CD4-positive, CD25-positive, alpha-beta regulatory T cell (primary cell): ENCODE measurements at regions not wholly inside any gene's neighbourhood (a gene's known extent, or its start where the extent isn't known, plus 50 kb on each side); places are given as distances from the start of the nearest gene placed in this dataset.

ENCODE experiments used
- ATAC-seq, 2 donors: fragments of 150-1000 bp; cut with Tn5 transposase; one replicate each; pipeline ENCODE4 v1.10.0; 2021; ENCODE audit warnings: low read depth in 2 of 2, moderate number of reproducible peaks in 2 of 2, moderate library complexity in 1 of 2
- DNase-seq, 3 donors: peaks; one replicate each; pipeline versions ENCODE4 v3.0.0 to v3.0.0-alpha.2; 2012 to 2022; ENCODE audit warnings: mixed read lengths in 1 of 3
- H3K27ac ChIP-seq: one replicate; pipeline ENCODE4 v1.7.0; 2013; ENCODE audit warnings: mild to moderate bottlenecking, low read length; ENCODE audit not compliant: insufficient read depth, poor library complexity, severe bottlenecking
- H3K27me3 ChIP-seq: one replicate; pipeline ENCODE4 v1.7.0; 2013; ENCODE audit warnings: low read length; ENCODE audit not compliant: control insufficient read depth, insufficient read depth
- H3K36me3 ChIP-seq: one replicate; pipeline ENCODE4 v1.7.0; 2013; ENCODE audit warnings: mild to moderate bottlenecking, low read length, moderate library complexity; ENCODE audit not compliant: control insufficient read depth, insufficient read depth
- H3K4me1 ChIP-seq: 2 replicates; pipeline ENCODE4 v1.7.0; 2013; ENCODE audit warnings: mild to moderate bottlenecking, low read length; ENCODE audit not compliant: insufficient read depth, control insufficient read depth, poor library complexity, severe bottlenecking
- H3K4me3 ChIP-seq: one replicate; pipeline ENCODE4 v1.7.0; 2013; ENCODE audit warnings: low read depth, mild to moderate bottlenecking, low read length, moderate library complexity
- H3K9me3 ChIP-seq, 2 experiments: 1 replicate in 1 of 2; 2 replicates in 1 of 2; pipeline ENCODE4 v1.7.0; 2013; ENCODE audit warnings: low read length in 2 of 2, mild to moderate bottlenecking in 1 of 2, moderate library complexity in 1 of 2; ENCODE audit not compliant: control insufficient read depth in 2 of 2
- H3K27ac Mint-ChIP-seq, 3 donors: one replicate each; pipeline ENCODE4 v1.8.0; 2020 to 2022; ENCODE audit warnings: mild to moderate bottlenecking in 3 of 3, mixed read lengths in 3 of 3, moderate library complexity in 2 of 3
- H3K27me3 Mint-ChIP-seq: one replicate; pipeline ENCODE4 v1.8.0; 2022; ENCODE audit warnings: mild to moderate bottlenecking, mixed read lengths
- H3K36me3 Mint-ChIP-seq: one replicate; pipeline ENCODE4 v1.8.0; 2020; ENCODE audit warnings: mixed read lengths
- H3K4me1 Mint-ChIP-seq, 4 donors: one replicate each; pipeline ENCODE4 v1.8.0; 2020 to 2022; ENCODE audit warnings: mixed read lengths in 4 of 4, mild to moderate bottlenecking in 1 of 4
- H3K4me3 Mint-ChIP-seq, 4 donors: one replicate each; pipeline ENCODE4 v1.8.0; 2020 to 2022; ENCODE audit warnings: mild to moderate bottlenecking in 4 of 4, mixed read lengths in 4 of 4, moderate library complexity in 3 of 4
- H3K9me3 Mint-ChIP-seq, 7 donors: one replicate each; pipeline ENCODE4 v1.8.0; 2020 to 2022; ENCODE audit warnings: mixed read lengths in 7 of 7, mild to moderate bottlenecking in 3 of 7, moderate library complexity in 2 of 7

DNA sequence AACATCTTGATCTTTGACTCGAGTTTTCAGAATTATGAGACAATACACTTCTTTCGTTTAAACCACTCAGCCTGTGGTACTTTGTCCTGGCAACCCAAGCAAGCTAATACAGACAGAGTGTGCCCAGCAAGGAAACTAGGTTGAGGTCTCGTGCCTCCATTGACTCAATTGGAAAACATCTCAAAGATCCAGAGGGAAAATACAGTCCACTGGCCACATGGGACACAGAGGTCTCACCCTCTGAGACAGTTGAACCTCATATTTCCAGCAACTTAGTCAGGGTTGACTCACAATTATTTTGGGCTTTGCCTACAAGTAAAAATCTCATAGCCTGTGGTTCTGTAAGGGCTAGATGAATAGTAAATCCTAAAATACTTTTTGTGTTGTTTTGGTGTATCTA lies 631.5 kb downstream of the MTRR start:
- no peaks in the 10 kb centered on the region for H3K27me3 Mint-ChIP-seq
- no peaks in the 10 kb centered on the region for H3K4me1 ChIP-seq
- no peaks in the 10 kb centered on the region for H3K27me3 ChIP-seq
- H3K4me1 Mint-ChIP-seq: no peaks in the 10 kb centered on the region
- ATAC-seq: no peak
- no peaks in the 10 kb centered on the region for H3K36me3 ChIP-seq
- no peak overlapping the region for H3K27ac Mint-ChIP-seq
- H3K9me3 ChIP-seq: peaks cover 0 to 2% of the 10 kb centered on the region in 2 experiments
- no peak overlapping the region for H3K27ac ChIP-seq
- no peaks in the 10 kb centered on the region for H3K36me3 Mint-ChIP-seq
- no peak overlapping the region for H3K4me3 Mint-ChIP-seq
- no peak for DNase-seq
- H3K9me3 Mint-ChIP-seq: peaks cover 4 to 32% (median 7%) of the 10 kb centered on the region in 7 donors
- no peak overlapping the region for H3K4me3 ChIP-seq

DNA sequence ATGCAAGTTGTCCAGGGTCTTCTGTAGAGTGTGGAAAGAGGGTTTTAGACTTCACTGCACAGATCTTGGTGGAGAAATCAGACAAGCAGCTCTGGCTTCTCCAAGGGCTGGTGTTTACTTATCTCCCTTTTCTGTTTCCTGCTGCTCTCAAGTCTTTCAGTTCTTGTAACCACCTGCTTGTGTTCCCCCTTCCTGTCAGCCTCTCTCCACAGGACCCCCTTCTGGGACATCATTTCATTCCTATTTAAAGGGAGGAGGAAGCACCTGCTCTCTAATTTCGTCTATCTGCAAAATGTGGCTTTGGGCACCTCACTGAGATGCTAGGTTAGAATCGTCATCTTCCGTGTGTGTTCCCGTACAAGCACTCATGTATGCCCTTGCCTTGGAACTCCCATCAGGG lies 636.2 kb downstream of the MTRR start:
- H3K4me3 ChIP-seq: no peak overlapping the region
- Mint-ChIP-seq H3K36me3 (no peaks in the 10 kb centered on the region), H3K27ac (no peak overlapping the region), H3K4me1 (no peaks in the 10 kb centered on the region), H3K27me3 (no peaks in the 10 kb centered on the region), H3K4me3 (no peak overlapping the region), H3K9me3 (peaks cover 0 to 7% (median 2%) of the 10 kb centered on the region in 7 donors)
- H3K4me1 ChIP-seq: no peaks in the 10 kb centered on the region
- ATAC-seq (no peak), DNase-seq (no peak)
- no peaks in the 10 kb centered on the region for H3K36me3 ChIP-seq
- no peaks in the 10 kb centered on the region for H3K9me3 ChIP-seq
- H3K27ac ChIP-seq: no peak overlapping the region
- H3K27me3 ChIP-seq: no peaks in the 10 kb centered on the region

DNA sequence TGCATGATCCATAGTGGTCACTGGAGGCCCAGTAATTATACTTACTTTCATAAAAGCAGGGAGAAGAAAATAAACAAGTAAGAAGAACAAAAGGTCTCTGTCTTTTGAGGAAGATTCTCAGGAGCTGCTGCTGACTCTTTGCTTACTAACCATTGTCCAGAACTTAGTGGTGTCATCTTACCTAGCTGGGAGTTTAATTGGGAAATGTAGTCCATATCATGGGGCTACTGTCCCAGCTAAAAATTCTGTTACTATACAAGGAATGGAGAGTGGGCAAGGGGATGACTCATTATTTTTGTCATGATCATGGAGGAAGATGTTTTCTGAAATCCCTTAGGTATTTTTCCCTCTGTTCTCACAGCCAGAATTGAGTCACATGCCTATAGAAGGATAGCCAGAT lies 639.3 kb downstream of the MTRR start:
- H3K27me3 ChIP-seq: no peaks in the 10 kb centered on the region
- Mint-ChIP-seq H3K4me3 (no peak overlapping the region), H3K4me1 (no peaks in the 10 kb centered on the region), H3K36me3 (no peaks in the 10 kb centered on the region), H3K9me3 (peaks cover 0 to 19% (median 5%) of the 10 kb centered on the region in 7 donors), H3K27ac (no peak overlapping the region), H3K27me3 (no peaks in the 10 kb centered on the region)
- no peaks in the 10 kb centered on the region for H3K9me3 ChIP-seq
- DNase-seq (no peak), ATAC-seq (no peak)
- H3K4me3 ChIP-seq: no peak overlapping the region
- H3K4me1 ChIP-seq: no peaks in the 10 kb centered on the region
- H3K36me3 ChIP-seq: no peaks in the 10 kb centered on the region
- H3K27ac ChIP-seq: no peak overlapping the region

DNA sequence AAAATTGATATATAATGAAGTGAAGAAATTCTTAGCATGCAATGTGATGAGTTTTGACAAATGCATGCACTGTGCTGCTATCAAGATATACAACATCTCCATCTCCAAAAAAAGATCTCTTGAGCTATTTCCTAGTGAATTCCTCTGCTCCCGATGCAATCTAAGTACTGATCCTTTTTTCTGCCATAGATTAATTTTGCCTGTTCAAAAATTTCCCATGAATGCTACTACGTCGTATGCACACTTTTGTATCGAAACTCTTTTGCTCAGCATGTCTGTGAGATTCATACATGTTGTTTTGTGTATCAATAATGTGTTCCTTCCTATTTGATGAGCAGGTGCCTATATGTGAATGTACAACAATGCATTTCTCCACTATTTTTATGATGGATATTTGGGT lies 647.4 kb downstream of the MTRR start:
- no peak overlapping the region for H3K27ac Mint-ChIP-seq
- no peaks in the 10 kb centered on the region for H3K27me3 Mint-ChIP-seq
- H3K4me3 ChIP-seq: no peak overlapping the region
- no peak overlapping the region for H3K27ac ChIP-seq
- peaks cover 0 to 13% (median 6%) of the 10 kb centered on the region in 7 donors for H3K9me3 Mint-ChIP-seq
- no peaks in the 10 kb centered on the region for H3K36me3 ChIP-seq
- H3K4me3 Mint-ChIP-seq: no peak overlapping the region
- H3K4me1 Mint-ChIP-seq: no peaks in the 10 kb centered on the region
- no peaks in the 10 kb centered on the region for H3K4me1 ChIP-seq
- no peaks in the 10 kb centered on the region for H3K27me3 ChIP-seq
- DNase-seq (no peak), ATAC-seq (no peak)
- no peaks in the 10 kb centered on the region for H3K36me3 Mint-ChIP-seq
- no peaks in the 10 kb centered on the region for H3K9me3 ChIP-seq

DNA sequence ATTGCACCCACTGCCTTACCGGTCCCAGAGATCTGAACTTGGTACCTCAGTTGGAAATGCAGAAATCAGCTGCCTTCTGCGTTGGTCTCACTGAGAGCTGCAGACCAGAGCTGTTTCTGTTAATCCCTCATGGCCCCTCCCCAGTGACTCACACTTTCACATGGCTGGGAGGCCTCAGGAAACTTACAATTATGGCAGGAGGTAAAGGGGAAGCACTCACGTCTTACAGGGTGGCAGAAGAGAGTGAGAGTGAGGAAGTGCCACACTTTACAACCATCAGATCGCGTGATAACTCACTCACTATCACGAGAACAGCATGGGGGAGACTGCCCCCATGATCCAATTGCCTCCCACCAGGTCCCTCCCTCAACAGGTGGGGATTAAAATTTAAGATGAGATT lies 648.5 kb downstream of the MTRR start:
- Mint-ChIP-seq H3K36me3 (no peaks in the 10 kb centered on the region), H3K4me1 (no peaks in the 10 kb centered on the region), H3K27me3 (no peaks in the 10 kb centered on the region), H3K9me3 (peaks cover 0 to 10% (median 6%) of the 10 kb centered on the region in 7 donors), H3K4me3 (no peak overlapping the region), H3K27ac (no peak overlapping the region)
- Histone ChIP-seq H3K36me3 (no peaks in the 10 kb centered on the region), H3K4me1 (no peaks in the 10 kb centered on the region), H3K4me3 (no peak overlapping the region), H3K9me3 (no peaks in the 10 kb centered on the region), H3K27ac (no peak overlapping the region), H3K27me3 (no peaks in the 10 kb centered on the region)
- DNase-seq (no peak), ATAC-seq (no peak)

DNA sequence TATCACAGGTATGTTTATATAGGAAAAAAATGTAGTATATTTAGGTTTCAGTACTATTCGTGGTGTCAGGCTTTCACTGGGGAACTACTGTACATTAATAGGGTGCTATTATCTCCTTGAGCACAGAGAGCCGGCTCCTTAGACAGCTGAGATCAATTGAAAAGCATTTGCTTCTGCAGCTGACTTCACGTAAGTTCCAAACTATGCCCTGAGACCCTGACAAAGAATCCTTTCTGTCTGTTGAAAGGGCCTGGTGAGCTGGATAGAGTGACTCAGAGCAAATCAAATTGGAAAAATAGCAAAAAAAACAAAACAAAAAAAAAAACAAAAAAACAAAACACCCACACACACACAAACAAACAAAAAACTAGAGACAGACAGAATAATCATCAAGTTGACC lies 652.0 kb downstream of the MTRR start:
- peaks cover 0 to 5% (median 0%) of the 10 kb centered on the region in 7 donors for H3K9me3 Mint-ChIP-seq
- H3K27ac ChIP-seq: no peak overlapping the region
- ATAC-seq (no peak), DNase-seq (no peak)
- no peaks in the 10 kb centered on the region for H3K4me1 ChIP-seq
- H3K27ac Mint-ChIP-seq: no peak overlapping the region
- no peaks in the 10 kb centered on the region for H3K27me3 ChIP-seq
- no peak overlapping the region for H3K4me3 Mint-ChIP-seq
- no peaks in the 10 kb centered on the region for H3K27me3 Mint-ChIP-seq
- H3K36me3 ChIP-seq: no peaks in the 10 kb centered on the region
- no peaks in the 10 kb centered on the region for H3K4me1 Mint-ChIP-seq
- H3K36me3 Mint-ChIP-seq: no peaks in the 10 kb centered on the region
- no peaks in the 10 kb centered on the region for H3K9me3 ChIP-seq
- H3K4me3 ChIP-seq: no peak overlapping the region

DNA sequence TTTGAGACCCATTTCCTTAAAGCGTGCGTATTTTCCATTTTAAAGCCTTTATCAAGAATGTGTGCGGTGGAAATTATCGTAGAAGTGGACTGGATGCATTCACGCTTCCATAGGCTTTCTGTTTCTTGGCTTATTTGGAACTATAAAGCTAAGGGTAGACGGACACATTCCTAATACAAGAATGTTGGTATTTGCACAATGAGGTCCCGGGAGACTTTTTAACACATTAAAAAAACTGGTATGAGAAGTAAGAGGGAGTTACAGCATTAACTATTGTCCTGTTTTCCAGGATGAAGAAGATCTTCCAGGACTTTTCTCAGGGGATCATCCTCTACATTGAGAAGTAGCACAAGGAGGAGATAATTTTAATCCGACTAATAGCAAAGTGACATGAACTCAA lies 653.0 kb downstream of the MTRR start:
- Mint-ChIP-seq H3K36me3 (no peaks in the 10 kb centered on the region), H3K4me1 (no peaks in the 10 kb centered on the region), H3K9me3 (peaks cover 0 to 5% (median 0%) of the 10 kb centered on the region in 7 donors), H3K27ac (no peak overlapping the region), H3K27me3 (no peaks in the 10 kb centered on the region), H3K4me3 (no peak overlapping the region)
- no peak for DNase-seq
- H3K4me3 ChIP-seq: no peak overlapping the region
- H3K4me1 ChIP-seq: no peaks in the 10 kb centered on the region
- H3K27ac ChIP-seq: no peak overlapping the region
- no peaks in the 10 kb centered on the region for H3K9me3 ChIP-seq
- H3K36me3 ChIP-seq: no peaks in the 10 kb centered on the region
- no peaks in the 10 kb centered on the region for H3K27me3 ChIP-seq
- no peak for ATAC-seq

DNA sequence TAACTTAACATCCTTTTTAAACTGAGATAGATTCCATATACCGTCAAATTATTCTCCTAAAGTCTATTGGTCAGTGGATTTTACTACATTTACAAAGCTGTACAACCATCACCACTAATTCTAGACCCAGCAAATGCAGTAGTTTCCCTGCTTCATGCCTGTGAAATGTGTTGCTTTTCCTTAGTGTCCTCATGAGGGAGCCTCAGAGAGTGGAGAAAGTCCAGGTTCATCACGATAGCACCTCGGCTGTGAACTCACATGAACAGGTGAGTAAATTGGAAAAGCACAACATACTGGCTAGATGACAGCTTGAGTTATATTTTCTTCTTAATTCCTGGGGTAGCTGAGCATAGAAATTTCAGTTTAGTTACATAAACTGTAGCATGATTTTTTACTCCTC lies 653.7 kb downstream of the MTRR start:
- ATAC-seq: no peak
- no peak for DNase-seq
- H3K4me1 ChIP-seq: no peaks in the 10 kb centered on the region
- H3K27me3 ChIP-seq: no peaks in the 10 kb centered on the region
- H3K4me1 Mint-ChIP-seq: no peaks in the 10 kb centered on the region
- H3K9me3 ChIP-seq: no peaks in the 10 kb centered on the region
- no peaks in the 10 kb centered on the region for H3K36me3 Mint-ChIP-seq
- peaks cover 0 to 5% (median 0%) of the 10 kb centered on the region in 7 donors for H3K9me3 Mint-ChIP-seq
- H3K36me3 ChIP-seq: no peaks in the 10 kb centered on the region
- no peak overlapping the region for H3K27ac Mint-ChIP-seq
- H3K4me3 ChIP-seq: no peak overlapping the region
- H3K27ac ChIP-seq: no peak overlapping the region
- no peak overlapping the region for H3K4me3 Mint-ChIP-seq
- H3K27me3 Mint-ChIP-seq: no peaks in the 10 kb centered on the region
